LNCAP (cell line): ENCODE measurements at regions not wholly inside any gene's neighbourhood (a gene's known extent, or its start where the extent isn't known, plus 50 kb on each side); places are given as distances from the start of the nearest gene placed in this dataset.

Experiments
- CTCF ChIP-seq: fragments of 450-650 bp; IDR thresholded peaks from 2 replicates; pipeline ENCODE4 v1.5.1; 2017; ENCODE audit warnings: mild to moderate bottlenecking

GRCh38 chr22:49008682-49009235, 818.9 kb downstream of the BRD1 start:
- TF ChIP-seq CTCF: no peak

DNA sequence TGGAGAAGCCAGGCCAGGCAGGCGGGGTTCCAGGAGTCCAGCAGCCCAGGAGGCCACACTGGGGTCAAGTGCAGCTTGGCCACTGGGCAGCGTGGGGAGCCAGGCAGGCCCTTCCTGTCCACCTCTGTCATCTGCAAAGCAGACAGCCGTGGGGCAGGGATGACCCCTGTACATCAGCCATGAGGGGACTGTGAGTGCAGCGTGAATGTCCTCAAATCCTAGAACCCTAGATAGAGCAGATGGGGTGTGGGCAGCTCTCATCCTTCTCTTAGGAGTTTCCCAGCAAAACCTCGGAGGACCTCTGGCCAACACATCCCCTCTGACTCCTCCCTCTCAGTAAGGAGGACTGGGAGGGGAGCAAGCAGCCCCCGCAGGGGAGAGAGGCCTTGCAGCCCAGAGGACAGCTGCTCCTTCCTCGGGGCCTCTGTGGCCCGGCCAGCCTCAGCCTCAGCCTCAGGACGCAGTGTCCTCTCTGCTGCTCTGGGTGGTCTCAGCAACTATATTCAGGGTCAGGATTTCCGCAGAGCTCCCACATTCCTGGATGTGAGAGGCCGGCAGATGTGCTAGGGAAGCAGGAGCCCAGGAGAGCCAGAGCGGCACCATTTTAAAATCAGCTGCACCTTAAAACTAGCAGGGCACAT, 820.5 kb downstream of the BRD1 start:
- TF ChIP-seq CTCF: no peak

DNA sequence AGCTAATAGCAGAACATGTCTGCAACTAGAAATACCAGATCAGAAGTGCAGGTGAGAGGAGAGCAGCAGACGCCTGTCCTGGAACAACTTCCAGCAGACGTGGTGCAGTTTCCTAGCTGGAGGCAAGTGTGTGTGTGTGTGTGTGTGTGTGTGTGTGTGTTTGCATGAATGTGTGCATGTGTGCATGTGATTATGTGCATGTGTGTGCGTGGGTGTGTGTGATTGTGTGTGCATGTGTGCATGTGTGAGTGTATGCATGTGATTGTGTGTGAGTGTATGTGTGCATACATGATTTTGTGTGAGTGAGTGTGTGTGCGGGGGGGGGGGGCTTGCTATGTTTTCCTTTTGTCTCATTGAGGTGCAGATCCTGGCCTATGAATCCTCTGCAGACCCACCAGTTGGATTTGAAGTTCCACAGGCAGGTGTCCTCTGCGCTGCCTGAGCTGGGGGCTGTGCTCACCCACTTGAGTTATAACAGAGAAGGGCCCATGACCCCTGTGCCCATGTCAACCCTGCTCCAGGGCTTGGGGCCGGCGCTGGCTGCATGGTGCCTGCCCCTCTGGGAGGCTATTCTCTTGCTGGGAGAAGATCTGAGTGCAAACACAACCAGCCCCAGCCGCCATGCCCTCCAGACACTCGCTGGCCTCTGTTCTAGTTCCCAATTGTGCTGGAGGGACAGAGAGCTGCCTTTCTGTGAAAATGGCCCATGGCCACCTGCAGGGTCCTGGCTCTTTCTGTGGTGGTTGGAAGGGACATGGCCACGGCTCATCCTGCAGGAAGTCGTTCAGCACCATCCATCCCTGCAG, 821.3 kb downstream of the BRD1 start:
- TF ChIP-seq CTCF: no peak

DNA sequence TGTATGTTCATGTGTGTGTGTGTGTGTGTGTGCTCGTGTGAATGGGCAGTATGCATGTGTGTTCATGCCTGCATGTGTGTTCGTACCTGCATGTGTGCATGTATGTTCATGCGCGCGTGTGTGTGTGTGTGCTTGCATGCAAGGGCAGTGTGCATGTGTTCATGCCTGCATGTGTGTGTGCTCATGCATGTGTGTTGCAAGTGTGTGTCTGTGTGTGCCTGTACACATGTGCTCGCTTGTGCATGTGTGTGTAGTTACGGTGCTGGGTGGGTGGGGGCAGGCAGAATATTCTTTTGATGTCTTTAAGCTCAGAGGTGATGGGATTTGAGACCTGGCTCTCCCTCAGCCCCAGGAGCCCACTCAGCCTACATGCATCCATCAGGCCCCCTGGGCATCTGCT, 822.1 kb downstream of the BRD1 start:
- TF ChIP-seq CTCF: no peak

GRCh38 chr22:49004484-49005399, 822.9 kb downstream of the BRD1 start:
- no peak for TF ChIP-seq CTCF

DNA sequence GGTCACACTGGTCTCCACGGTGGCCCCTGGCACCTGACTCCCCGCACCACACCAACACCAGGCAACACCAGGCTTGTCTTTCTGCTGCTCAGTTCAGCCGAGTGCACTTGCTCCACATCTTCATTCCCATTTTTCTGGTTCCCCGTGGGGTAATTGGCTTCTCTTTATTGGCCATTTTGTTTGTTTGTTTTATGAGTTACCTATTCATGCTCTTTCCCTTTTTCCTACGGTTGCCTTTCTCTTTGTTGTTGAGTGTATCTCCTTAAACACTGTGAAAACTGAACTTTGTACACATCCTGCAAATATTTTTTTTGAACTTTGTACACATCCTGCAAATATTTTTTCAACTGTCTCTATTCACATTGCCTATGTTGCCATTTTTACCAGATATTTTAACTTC, 834.0 kb downstream of the BRD1 start:
- no peak for TF ChIP-seq CTCF

DNA sequence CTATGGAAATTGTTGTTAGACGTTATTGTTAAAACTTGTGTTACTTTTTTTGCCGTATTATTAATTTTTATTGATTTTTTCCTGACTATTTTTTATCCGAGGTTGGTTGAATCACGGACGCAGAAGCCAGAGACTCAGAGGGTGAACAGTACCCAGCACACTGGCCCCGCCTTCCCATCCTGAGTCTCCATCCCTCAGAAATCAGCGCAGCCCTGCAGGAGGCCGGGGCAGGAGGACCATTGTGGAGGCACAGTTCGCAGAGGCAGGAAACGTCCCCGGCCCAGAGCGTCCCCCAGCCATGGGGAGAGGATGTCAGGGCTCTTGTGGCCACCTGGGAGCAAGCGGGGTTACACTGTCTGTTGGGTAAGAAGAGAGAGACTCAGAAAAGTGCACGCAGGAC, 843.0 kb downstream of the BRD1 start:
- TF ChIP-seq CTCF: no peak
